ENCODE measurements at regions not wholly inside any gene's neighbourhood (a gene's known extent, or its start where the extent isn't known, plus 50 kb on each side); places are given as distances from the start of the nearest gene placed in this dataset.

- Mint-ChIP-seq H3K4me3 (no peak overlapping the region), H3K36me3 (peaks cover 2% of the 10 kb centered on the region)
- no peaks in the 10 kb centered on the region for H3K9me3 ChIP-seq (ENCODE audit: low read depth)
Observed at GRCh38 chr9:3629495-3629894, 103.7 kb upstream of the RFX3 start.

GRCh38 chr9:3628239-3628638 lies 102.4 kb upstream of the RFX3 start:
- Mint-ChIP-seq H3K27ac (no peak overlapping the region), H3K4me1 (no peaks in the 10 kb centered on the region), H3K27me3 (ENCODE audit: insufficient read depth, low read depth) (no peaks in the 10 kb centered on the region), H3K36me3 (peaks cover 2% of the 10 kb centered on the region), H3K9me3 (no peaks in the 10 kb centered on the region), H3K4me3 (no peak overlapping the region)
- Histone ChIP-seq H3K4me1 (peaks cover 14% of the 10 kb centered on the region), H2AFZ (replicated peaks) (no peak overlapping the region), H3K27me3 (no peaks in the 10 kb centered on the region), H3K36me3 (no peaks in the 10 kb centered on the region), H3K9me3 (ENCODE audit: low read depth) (no peaks in the 10 kb centered on the region), H3K27ac (no peak overlapping the region), H3K4me2 (no peak overlapping the region), H3K79me2 (ENCODE audit: low read depth) (no peaks in the 10 kb centered on the region), H3K4me3 (no peak overlapping the region), H3K9ac (no peak overlapping the region), H4K20me1 (ENCODE audit: low read depth) (no peaks in the 10 kb centered on the region), H3F3A (ENCODE audit: low read depth) (no peaks in the 10 kb centered on the region)
- TF ChIP-seq EZH2phosphoT487 (IDR thresholded peaks at IDR 0.05) (no peak), CTCF (IDR thresholded peaks at IDR 0.05) (no peak), EZH2 (IDR thresholded peaks at IDR 0.05) (no peak)
- no peak for DNase-seq (ENCODE audit: low spot score)

More at GRCh38 chr9:3629495-3629894, 103.7 kb upstream of the RFX3 start:
- Mint-ChIP-seq H3K9me3 (no peaks in the 10 kb centered on the region), H3K27me3 (ENCODE audit: insufficient read depth, low read depth) (no peaks in the 10 kb centered on the region), H3K27ac (no peak overlapping the region), H3K4me1 (no peaks in the 10 kb centered on the region)
- Histone ChIP-seq H3F3A (ENCODE audit: low read depth) (no peaks in the 10 kb centered on the region), H3K79me2 (ENCODE audit: low read depth) (no peaks in the 10 kb centered on the region), H3K27ac (no peak overlapping the region), H4K20me1 (ENCODE audit: low read depth) (no peaks in the 10 kb centered on the region), H3K4me3 (no peak overlapping the region), H3K9ac (no peak overlapping the region), H3K4me2 (no peak overlapping the region), H3K4me1 (peaks cover 14% of the 10 kb centered on the region), H2AFZ (replicated peaks) (no peak overlapping the region), H3K27me3 (no peaks in the 10 kb centered on the region), H3K36me3 (no peaks in the 10 kb centered on the region)
- TF ChIP-seq EZH2phosphoT487 (IDR thresholded peaks at IDR 0.05) (no peak), CTCF (IDR thresholded peaks at IDR 0.05) (no peak), EZH2 (IDR thresholded peaks at IDR 0.05) (no peak)
- DNase-seq (ENCODE audit: low spot score) = no peak

GRCh38 chr9:3608011-3608410 lies 82.2 kb upstream of the RFX3 start:
- Histone ChIP-seq H3K27me3 (no peaks in the 10 kb centered on the region), H4K20me1 (ENCODE audit: low read depth) (no peaks in the 10 kb centered on the region), H3K4me3 (no peak overlapping the region), H3K36me3 (no peaks in the 10 kb centered on the region), H3K9me3 (ENCODE audit: low read depth) (no peaks in the 10 kb centered on the region), H3K4me1 (no peaks in the 10 kb centered on the region), H3K4me2 (no peak overlapping the region), H3F3A (ENCODE audit: low read depth) (no peaks in the 10 kb centered on the region), H3K27ac (no peak overlapping the region), H3K9ac (no peak overlapping the region), H3K79me2 (ENCODE audit: low read depth) (no peaks in the 10 kb centered on the region), H2AFZ (replicated peaks) (no peak overlapping the region)
- Mint-ChIP-seq H3K4me3 (no peak overlapping the region), H3K4me1 (no peaks in the 10 kb centered on the region), H3K27ac (no peak overlapping the region), H3K9me3 (no peaks in the 10 kb centered on the region), H3K27me3 (ENCODE audit: insufficient read depth, low read depth) (no peaks in the 10 kb centered on the region), H3K36me3 (peaks cover 2% of the 10 kb centered on the region)
- DNase-seq (ENCODE audit: low spot score) = no peak
- TF ChIP-seq CTCF (IDR thresholded peaks at IDR 0.05) (no peak), EZH2 (IDR thresholded peaks at IDR 0.05) (no peak), EZH2phosphoT487 (IDR thresholded peaks at IDR 0.05) (no peak)

Data from neural progenitor cell (in vitro differentiated cells).